Heart right ventricle (tissue), 16 donors: ENCODE measurements at regions not wholly inside any gene's neighbourhood (a gene's known extent, or its start where the extent isn't known, plus 50 kb on each side); places are given as distances from the start of the nearest gene placed in this dataset.

Experiments
- ATAC-seq, 8 donors: fragments of 200-7000 bp; cut with Tn5 transposase; one replicate each; pipeline ENCODE4 v1.9.1; 2020; ENCODE audit warnings: mild to moderate bottlenecking in 8 of 8, moderate library complexity in 8 of 8, moderate number of reproducible peaks in 1 of 8
- DNase-seq, 2 donors: peaks; one replicate each; pipeline ENCODE4 v3.0.0-alpha.2; 2020
- H3K27ac ChIP-seq, 10 donors: fragments of 200-600 bp; sonication (generic) in 2 of 10; one replicate each; pipeline versions ENCODE4 v1.5.0 to v1.8.0; 2020 to 2022; ENCODE audit warnings: mild to moderate bottlenecking in 3 of 10
- H3K27me3 ChIP-seq, 7 donors: fragments of 200-600 bp; one replicate each; pipeline ENCODE4 v1.8.0; 2021 to 2022; ENCODE audit warnings: mild to moderate bottlenecking in 2 of 7
- H3K36me3 ChIP-seq, 9 donors: fragments of 200-600 bp; sonication (generic) in 1 of 9; one replicate each; pipeline versions ENCODE4 v1.5.0 to v1.8.0; 2020 to 2022; ENCODE audit warnings: mild to moderate bottlenecking in 2 of 9
- H3K4me1 ChIP-seq, 9 donors: fragments of 200-600 bp; sonication (generic) in 1 of 9; one replicate each; pipeline versions ENCODE4 v1.5.0 to v1.8.0; 2020 to 2022; ENCODE audit warnings: mild to moderate bottlenecking in 4 of 9
- H3K4me3 ChIP-seq, 10 donors: fragments of 200-600 bp; sonication (generic) in 2 of 10; one replicate each; pipeline versions ENCODE4 v1.5.0 to v1.8.0; 2020 to 2022; ENCODE audit warnings: mild to moderate bottlenecking in 7 of 10, moderate library complexity in 2 of 10
- H3K9me3 ChIP-seq, 11 donors: fragments of 200-600 bp in 10 of 11; sonication (generic) in 2 of 11; one replicate each; pipeline versions ENCODE4 v1.5.0 to v1.8.0; 2013 to 2022; ENCODE audit warnings: mild to moderate bottlenecking in 2 of 11, control low read depth in 1 of 11, moderate library complexity in 1 of 11
- WGBS, 2 donors: extraction: QIAGEN DNeasy Blood & Tissue Kit; methylation state at CpG; one replicate each; pipeline ENCODE4 v1.1.7; 2013; ENCODE audit warnings: inconsistent platforms in 1 of 2; 5-methylcytosine and 5-hydroxymethylcytosine counted together
- intact Hi-C, 10 donors: fragments of 100-400 bp; cut with DNase I; formaldehyde crosslinking; loops; one replicate each; pipeline versions ENCODE4 v1.11.1 to v1.14.2; 2022
- TF ChIP-seq, protein P1 (sequence below), 9 donors: fragments of 200-600 bp; sonication (generic) in 2 of 9; IDR thresholded peaks; one replicate each; pipeline versions ENCODE4 v1.5.0 to v1.8.0; 2021 to 2022; ENCODE audit warnings: antibody characterized with exemption in 9 of 9, mild to moderate bottlenecking in 5 of 9, moderate library complexity in 1 of 9
- donor health status: Arrhythmogenic right ventricular cardiomyopathy.
- donor health status: ischemic (EF 13 %, LVEDD 7.1; RV severe dilation, severe dysfunction).
- donor health status: healthy with polysubstance abuse.
- donor health status: DM: no; HTN: yes; CAD: no.
- donor health status: DM: no; HTN: no; CAD: no.
- donor health status: ischemic (EF 25% LVEDD 6.9; RV normal size, moderate dysfunction).
- donor health status: ischemic (EF 25% LVEDD 5.7; RV mildly dilated, moderate dysfunction).
- donor health status: healthy.
- donor health status: DM: yes; HTN: yes; CAD: no.
- donor health status: Ischemic cardiomyopathy.
- donor health status: ischemic (EF 35%, LVEDD 5.7; RV mildly dilated, moderate dysfunction).
- donor health status: nonischemic (EF 11% LVEDD 7.7; RV severe dilation, severe dysfunction).
- donor health status: DM: yes; HTN: yes; CAD: no.
- donor health status: PGD.
- donor health status: ischemic (EF 29% LVEDD 5.4; RV normal size, mild dysfunction).
- donor health status: nonischemic (EF 23%, LVEDD 6.1; RV moderate dilation, normal function).

GRCh38 chr10:56920601-56921261, 559.7 kb upstream of the ZWINT start:
- ATAC-seq: no peak
- 85 to 89% methylated on average over 11 of the region's 11 CpGs for WGBS, 2 donors
- H3K36me3 ChIP-seq: no peaks in the 10 kb centered on the region

DNA sequence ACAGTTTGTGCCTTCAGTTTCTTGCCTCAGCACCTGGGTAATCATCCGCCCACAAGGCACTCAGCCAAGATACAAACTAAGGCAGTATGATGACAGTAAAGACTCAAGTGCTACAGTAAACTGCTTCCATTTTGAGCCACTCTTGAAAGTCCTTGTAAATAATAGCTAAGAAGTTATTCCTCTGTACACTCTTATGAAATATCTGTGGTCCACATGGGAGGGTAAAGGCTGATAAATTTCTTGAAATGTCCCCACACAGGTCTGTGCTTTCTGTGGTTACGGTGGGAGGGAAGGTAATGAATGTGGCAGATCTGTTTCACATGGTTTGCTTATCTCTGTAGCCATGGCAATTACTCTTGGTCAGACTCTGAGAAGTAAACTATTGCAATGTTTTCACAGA, 551.0 kb upstream of the ZWINT start:
- TF ChIP-seq, protein P1, sequence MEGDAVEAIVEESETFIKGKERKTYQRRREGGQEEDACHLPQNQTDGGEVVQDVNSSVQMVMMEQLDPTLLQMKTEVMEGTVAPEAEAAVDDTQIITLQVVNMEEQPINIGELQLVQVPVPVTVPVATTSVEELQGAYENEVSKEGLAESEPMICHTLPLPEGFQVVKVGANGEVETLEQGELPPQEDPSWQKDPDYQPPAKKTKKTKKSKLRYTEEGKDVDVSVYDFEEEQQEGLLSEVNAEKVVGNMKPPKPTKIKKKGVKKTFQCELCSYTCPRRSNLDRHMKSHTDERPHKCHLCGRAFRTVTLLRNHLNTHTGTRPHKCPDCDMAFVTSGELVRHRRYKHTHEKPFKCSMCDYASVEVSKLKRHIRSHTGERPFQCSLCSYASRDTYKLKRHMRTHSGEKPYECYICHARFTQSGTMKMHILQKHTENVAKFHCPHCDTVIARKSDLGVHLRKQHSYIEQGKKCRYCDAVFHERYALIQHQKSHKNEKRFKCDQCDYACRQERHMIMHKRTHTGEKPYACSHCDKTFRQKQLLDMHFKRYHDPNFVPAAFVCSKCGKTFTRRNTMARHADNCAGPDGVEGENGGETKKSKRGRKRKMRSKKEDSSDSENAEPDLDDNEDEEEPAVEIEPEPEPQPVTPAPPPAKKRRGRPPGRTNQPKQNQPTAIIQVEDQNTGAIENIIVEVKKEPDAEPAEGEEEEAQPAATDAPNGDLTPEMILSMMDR (IDR thresholded peaks at IDR 0.05): no peak
- Histone ChIP-seq H3K4me1 (no peaks in the 10 kb centered on the region), H3K9me3 (peaks cover 0 to 6% (median 0%) of the 10 kb centered on the region in 11 donors), H3K4me3 (no peak overlapping the region), H3K36me3 (no peaks in the 10 kb centered on the region), H3K27me3 (no peaks in the 10 kb centered on the region), H3K27ac (no peak overlapping the region)
- DNase-seq (no peak), ATAC-seq (no peak)
- WGBS, 2 donors: 81 to 83% methylated on average over 2 of the region's 2 CpGs
- intact Hi-C loops: no loop called here

More at GRCh38 chr10:56920601-56921261, 559.7 kb upstream of the ZWINT start:
- intact Hi-C loops: no loop called here
- Histone ChIP-seq H3K9me3 (peaks cover 0 to 30% (median 13%) of the 10 kb centered on the region in 11 donors), H3K27me3 (no peaks in the 10 kb centered on the region), H3K27ac (no peak overlapping the region), H3K4me1 (no peaks in the 10 kb centered on the region), H3K4me3 (no peak overlapping the region)
- no peak for DNase-seq
- TF ChIP-seq, protein P1 (IDR thresholded peaks at IDR 0.05): no peak

GRCh38 chr10:56905051-56905450, 544.0 kb upstream of the ZWINT start:
- Histone ChIP-seq H3K4me1 (no peaks in the 10 kb centered on the region), H3K27me3 (no peaks in the 10 kb centered on the region), H3K36me3 (no peaks in the 10 kb centered on the region), H3K9me3 (no peaks in the 10 kb centered on the region), H3K27ac (no peak overlapping the region), H3K4me3 (no peak overlapping the region)
- DNase-seq (no peak), ATAC-seq (no peak)
- TF ChIP-seq, protein P1 (IDR thresholded peaks at IDR 0.05): no peak
- intact Hi-C loops: no loop called here

GRCh38 chr10:56902554-56902953, 541.5 kb upstream of the ZWINT start:
- no peak for ATAC-seq
- 85 to 93% methylated on average over 3 of the region's 3 CpGs for WGBS, 2 donors

More at GRCh38 chr10:56902554-56902953, 541.5 kb upstream of the ZWINT start:
- DNase-seq: no peak
- Histone ChIP-seq H3K27me3 (no peaks in the 10 kb centered on the region), H3K4me1 (no peaks in the 10 kb centered on the region), H3K4me3 (no peak overlapping the region), H3K36me3 (no peaks in the 10 kb centered on the region), H3K9me3 (no peaks in the 10 kb centered on the region), H3K27ac (no peak overlapping the region)
- intact Hi-C loops: no loop called here
- TF ChIP-seq, protein P1 (IDR thresholded peaks at IDR 0.05): no peak
